ENCODE measurements at regions not wholly inside any gene's neighbourhood (a gene's known extent, or its start where the extent isn't known, plus 50 kb on each side); places are given as distances from the start of the nearest gene placed in this dataset.

- TF ChIP-seq REST (IDR thresholded peaks at IDR 0.05; ENCODE audit: insufficient read depth in 1 of 2, low read depth in 2 of 2, low read length in 1 of 2), result no peak
- no peak for TF ChIP-seq CTCF (IDR thresholded peaks at IDR 0.05)
- no peak for TF ChIP-seq POLR2AphosphoS5 (IDR thresholded peaks at IDR 0.05; ENCODE audit: low read depth, low read length)
Observed at GRCh38 chr3:29026286-29026685, 254.6 kb upstream of the RBMS3 start.
